Astrocyte of the cerebellum (primary cell): ENCODE measurements at regions not wholly inside any gene's neighbourhood (a gene's known extent, or its start where the extent isn't known, plus 50 kb on each side); places are given as distances from the start of the nearest gene placed in this dataset.

Experiments
- DNase-seq: peaks from one replicate; pipeline ENCODE4 v3.0.0-alpha.2; 2011; ENCODE audit warnings: low read depth
- H3K4me3 ChIP-seq: 2 replicates; pipeline ENCODE4 v1.5.1; 2011; ENCODE audit warnings: mild to moderate bottlenecking, low read depth, low read length, moderate library complexity
- in situ Hi-C: cut with HindIII; loops from 2 replicates; pipeline ENCODE4 v1.10.0; 2017; ENCODE audit warnings: low sequenced_read_pairs
- TF ChIP-seq, protein P1 (sequence below): IDR thresholded peaks from 2 replicates; pipeline ENCODE4 v1.5.1; 2012; ENCODE audit warnings: low read length, low read depth, moderate library complexity, mild to moderate bottlenecking; ENCODE audit errors: missing control alignments

DNA sequence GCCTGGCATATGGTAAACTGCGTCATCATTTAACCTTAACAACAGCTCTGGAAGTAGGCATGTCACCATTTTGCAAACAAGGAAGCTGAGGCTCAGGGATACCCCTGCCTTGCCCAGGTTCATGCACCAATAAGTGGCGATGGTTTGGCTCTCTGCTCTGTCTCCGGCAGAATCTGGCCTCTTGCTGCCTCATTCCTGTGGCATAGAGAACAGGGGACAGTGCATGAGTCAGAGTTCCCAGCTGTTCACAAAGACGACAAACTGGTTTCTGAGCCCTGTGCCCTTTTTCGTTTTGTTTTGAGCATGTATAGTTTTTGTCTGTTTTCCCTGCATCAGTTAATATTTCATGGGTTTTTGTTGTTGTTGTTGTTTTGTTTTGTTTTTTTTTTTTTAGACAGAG, 236.8 kb downstream of the OPA1 start:
- DNase-seq, result peak; percentile 33
- TF ChIP-seq, protein P1, sequence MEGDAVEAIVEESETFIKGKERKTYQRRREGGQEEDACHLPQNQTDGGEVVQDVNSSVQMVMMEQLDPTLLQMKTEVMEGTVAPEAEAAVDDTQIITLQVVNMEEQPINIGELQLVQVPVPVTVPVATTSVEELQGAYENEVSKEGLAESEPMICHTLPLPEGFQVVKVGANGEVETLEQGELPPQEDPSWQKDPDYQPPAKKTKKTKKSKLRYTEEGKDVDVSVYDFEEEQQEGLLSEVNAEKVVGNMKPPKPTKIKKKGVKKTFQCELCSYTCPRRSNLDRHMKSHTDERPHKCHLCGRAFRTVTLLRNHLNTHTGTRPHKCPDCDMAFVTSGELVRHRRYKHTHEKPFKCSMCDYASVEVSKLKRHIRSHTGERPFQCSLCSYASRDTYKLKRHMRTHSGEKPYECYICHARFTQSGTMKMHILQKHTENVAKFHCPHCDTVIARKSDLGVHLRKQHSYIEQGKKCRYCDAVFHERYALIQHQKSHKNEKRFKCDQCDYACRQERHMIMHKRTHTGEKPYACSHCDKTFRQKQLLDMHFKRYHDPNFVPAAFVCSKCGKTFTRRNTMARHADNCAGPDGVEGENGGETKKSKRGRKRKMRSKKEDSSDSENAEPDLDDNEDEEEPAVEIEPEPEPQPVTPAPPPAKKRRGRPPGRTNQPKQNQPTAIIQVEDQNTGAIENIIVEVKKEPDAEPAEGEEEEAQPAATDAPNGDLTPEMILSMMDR, result no peak
- H3K4me3 ChIP-seq, result no peak overlapping the region
- in situ Hi-C loops, result no loop called here

DNA sequence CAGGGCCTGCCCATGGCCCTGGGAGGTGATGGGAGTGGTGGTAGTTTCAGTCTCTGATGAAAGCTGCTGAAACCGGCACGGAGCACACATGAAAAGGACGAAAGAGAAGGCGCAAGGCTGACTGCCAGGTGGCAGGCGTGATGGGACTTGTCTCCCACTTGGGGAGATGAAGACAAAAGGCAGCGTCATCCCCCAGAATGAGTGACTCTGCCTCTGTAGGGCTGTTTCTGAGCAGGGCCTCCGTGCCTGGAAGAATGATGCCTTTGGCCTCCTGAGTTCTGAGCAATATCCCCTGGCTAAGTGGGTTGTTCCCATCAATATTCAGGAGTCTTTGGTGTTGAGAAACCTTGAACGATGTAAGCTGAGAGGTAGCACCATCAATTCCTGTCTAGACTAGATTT, 237.8 kb downstream of the OPA1 start:
- no peak for DNase-seq
- in situ Hi-C loops, result no loop called here
- TF ChIP-seq, protein P1, result no peak
- no peak overlapping the region for H3K4me3 ChIP-seq

DNA sequence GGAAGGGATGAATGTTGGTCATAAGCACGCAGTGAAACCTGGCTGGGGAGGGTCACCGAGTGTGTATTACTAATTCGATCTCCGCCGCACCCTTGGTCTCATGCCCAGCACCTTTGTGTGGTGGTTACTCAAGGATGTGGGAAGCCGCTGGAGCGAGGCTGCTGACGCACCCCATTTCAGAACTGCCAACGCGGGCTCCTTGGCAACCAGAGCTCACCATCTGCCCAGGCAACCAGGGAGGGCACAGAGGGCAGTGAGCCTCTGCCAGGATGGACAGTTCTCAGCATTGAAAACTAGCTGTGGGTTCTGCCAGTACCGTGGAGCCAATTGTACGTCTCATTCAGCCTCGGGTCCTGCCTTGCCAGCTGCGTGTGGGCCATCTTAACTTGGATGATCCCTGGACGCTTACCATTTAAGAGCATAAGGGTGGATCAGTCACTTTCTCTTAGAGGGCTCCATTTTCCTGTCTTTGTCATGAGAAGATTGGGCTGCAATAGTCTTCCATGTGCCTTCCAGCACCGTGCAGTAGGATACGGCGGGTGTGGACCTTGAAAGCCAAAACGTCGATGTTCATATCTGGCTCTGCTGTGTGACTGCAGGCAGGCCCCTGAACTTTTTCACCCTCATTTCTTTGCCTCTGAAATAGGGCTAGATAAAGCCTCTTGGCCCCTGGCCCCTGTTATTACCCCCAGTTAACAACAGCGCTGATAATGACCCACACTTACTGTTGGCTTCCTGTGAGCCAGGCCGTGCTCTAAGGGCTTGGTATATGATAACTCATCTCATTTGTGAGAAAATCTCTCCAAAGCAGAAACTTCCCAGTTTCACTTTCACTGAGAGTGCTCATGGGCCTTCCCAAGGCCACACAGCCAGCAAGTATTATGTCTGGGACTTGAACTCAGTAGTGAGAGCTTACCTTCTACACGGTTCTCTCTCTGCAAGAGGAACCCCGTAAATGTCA, 238.8 kb downstream of the OPA1 start:
- DNase-seq, result peak; percentile 18
- TF ChIP-seq, protein P1, result no peak
- no peak overlapping the region for H3K4me3 ChIP-seq
- in situ Hi-C loops, result no loop called here

DNA sequence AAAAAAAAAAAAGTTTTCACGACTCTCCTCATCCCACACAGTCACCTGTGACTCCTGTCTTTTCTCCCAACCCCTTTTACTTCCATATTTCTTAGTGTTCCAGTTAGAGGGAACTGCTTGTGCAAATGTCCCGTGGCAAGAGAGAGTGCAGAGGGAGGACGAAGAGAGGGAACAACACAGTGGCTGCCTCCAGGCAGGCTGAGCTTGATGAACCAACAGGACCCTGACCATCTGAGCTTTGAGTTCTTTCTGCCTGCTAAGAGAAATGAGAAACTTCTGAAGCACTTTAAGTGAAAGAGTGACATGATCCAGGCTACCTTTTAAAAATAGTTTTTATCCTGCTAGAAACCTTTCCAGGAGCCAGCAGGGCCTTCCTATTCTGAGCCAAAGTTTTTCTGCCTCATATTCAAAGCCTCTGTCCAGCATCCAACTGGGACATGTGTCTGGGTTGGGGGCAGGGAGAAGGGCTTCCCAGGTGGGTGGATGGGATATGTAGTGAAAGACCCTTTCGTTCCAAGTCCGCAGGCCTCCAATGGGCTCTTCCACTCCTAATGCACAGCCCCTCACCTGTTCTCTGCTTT, 239.9 kb downstream of the OPA1 start:
- TF ChIP-seq, protein P1, result no peak
- in situ Hi-C loops, result no loop called here
- DNase-seq, result no peak
- no peak overlapping the region for H3K4me3 ChIP-seq

GRCh38 chr3:193833592-193833991, 240.6 kb downstream of the OPA1 start:
- TF ChIP-seq, protein P1, result no peak
- in situ Hi-C loops, result no loop called here
- no peak overlapping the region for H3K4me3 ChIP-seq
- no peak for DNase-seq

GRCh38 chr3:193835414-193835813, 242.4 kb downstream of the OPA1 start:
- H3K4me3 ChIP-seq, result no peak overlapping the region
- TF ChIP-seq, protein P1, result no peak
- DNase-seq, result no peak
- in situ Hi-C loops, result no loop called here
